ENCODE measurements at regions not wholly inside any gene's neighbourhood (a gene's known extent, or its start where the extent isn't known, plus 50 kb on each side); places are given as distances from the start of the nearest gene placed in this dataset.
"Not testable (repeated sequence)": the region's sequence is repeated elsewhere in the genome, so short reads cannot be mapped to it uniquely, and the experiment has no call there.

DNA sequence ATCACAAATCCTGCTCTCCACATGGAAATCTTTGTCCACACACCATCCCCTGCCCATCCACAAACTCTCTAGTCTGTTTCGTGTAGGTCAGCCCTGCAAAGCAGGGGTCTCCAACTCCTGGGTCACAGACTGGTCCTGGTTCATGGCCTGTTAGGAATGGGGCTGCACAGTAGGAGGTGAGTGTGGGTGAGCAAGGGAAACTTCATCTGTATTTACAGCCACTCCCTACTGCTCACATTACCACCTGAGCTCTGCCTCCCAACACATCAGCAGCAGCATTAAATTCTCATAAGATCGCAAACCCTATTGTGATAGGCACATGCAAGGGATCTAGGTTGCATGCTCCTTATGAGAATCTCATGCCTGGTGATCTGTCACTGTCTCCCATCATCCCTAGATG, 242.1 kb downstream of the FGFR2 start:
- no peak overlapping the region for H3K4me3 ChIP-seq (ENCODE audit: low read depth, low read length)

- no peak overlapping the region for H3K4me3 ChIP-seq (ENCODE audit: low read depth, low read length)
These were observed 240.8 kb downstream of the FGFR2 start for GRCh38 chr10:121357401-121357800.

GRCh38 chr10:121362026-121362425, 236.2 kb downstream of the FGFR2 start:
- no peak overlapping the region for H3K4me3 ChIP-seq (ENCODE audit: low read depth, low read length)

GRCh38 chr10:121365566-121365965, 232.7 kb downstream of the FGFR2 start:
- no peak overlapping the region for H3K4me3 ChIP-seq (ENCODE audit: low read depth, low read length)

- no peak overlapping the region for H3K4me3 ChIP-seq (ENCODE audit: low read depth, low read length)
These were observed 229.8 kb downstream of the FGFR2 start for GRCh38 chr10:121368347-121369025.

DNA sequence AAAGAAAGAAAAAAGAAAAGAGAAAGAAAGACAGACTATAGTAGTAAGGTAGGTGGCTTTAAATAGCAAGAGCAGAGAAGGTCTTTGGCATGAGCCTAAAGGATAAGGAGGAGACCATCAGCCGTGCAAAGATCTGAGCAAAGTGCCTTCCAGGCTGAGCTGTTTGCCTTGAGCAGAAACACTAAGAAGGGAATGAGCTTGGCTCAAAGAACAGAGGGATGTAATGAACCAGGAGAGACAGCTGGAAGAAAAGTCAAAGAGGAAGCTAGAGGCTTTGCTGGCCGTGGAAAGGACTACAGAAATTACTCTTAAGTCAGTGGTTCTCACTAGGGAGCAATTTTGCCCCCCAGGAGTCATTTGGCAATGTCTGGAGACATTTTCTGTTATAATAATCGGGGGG, 228.6 kb downstream of the FGFR2 start:
- H3K4me3 ChIP-seq (ENCODE audit: low read depth, low read length): no peak overlapping the region

GRCh38 chr10:121371836-121372235, 226.4 kb downstream of the FGFR2 start:
- no peak overlapping the region for H3K4me3 ChIP-seq (ENCODE audit: low read depth, low read length)

DNA sequence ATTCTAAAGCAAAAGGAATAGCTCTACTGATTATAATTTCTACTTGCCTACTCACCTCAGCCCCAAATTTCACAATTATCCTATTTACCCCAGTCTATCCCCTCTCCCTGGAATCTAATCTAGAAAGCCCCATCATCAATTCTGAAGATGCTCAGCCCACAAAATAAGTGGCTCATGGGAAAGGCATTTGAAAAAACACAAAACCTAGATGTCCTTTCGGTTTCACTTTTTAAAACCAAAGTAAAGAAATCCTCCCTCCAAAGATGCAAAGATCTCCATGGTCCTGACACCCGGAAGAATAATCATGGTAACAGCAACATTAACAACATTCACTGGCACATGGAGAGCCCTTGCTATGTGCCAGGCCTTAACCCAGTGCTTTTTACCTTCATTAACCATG, 224.8 kb downstream of the FGFR2 start:
- no peak overlapping the region for H3K4me3 ChIP-seq (ENCODE audit: low read depth, low read length)

GRCh38 chr10:121374121-121374520, 224.1 kb downstream of the FGFR2 start:
- H3K4me3 ChIP-seq (ENCODE audit: low read depth, low read length): no peak overlapping the region

DNA sequence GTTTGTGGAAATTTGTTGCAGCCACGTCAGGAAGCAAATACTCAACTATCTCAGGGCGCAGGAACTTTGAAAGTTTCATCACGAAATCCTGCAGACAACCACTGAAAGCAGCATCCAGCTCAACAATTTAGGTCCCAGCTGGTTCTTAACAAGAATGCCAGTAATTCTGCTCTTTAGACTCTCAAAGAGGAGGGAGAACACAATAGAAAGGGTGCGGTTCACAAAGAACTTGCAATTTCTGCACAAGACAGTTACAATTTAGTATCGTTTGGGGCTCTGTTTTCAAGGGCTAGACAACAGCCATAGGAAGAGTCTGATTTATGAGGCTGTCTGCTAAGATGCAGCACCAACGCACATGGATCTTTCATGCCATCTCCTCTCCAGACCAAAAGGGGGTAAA, 223.1 kb downstream of the FGFR2 start:
- no peak overlapping the region for H3K4me3 ChIP-seq (ENCODE audit: low read depth, low read length)

GRCh38 chr10:121378251-121378801, 219.9 kb downstream of the FGFR2 start:
- H3K4me3 ChIP-seq (ENCODE audit: low read depth, low read length): no peak overlapping the region

DNA sequence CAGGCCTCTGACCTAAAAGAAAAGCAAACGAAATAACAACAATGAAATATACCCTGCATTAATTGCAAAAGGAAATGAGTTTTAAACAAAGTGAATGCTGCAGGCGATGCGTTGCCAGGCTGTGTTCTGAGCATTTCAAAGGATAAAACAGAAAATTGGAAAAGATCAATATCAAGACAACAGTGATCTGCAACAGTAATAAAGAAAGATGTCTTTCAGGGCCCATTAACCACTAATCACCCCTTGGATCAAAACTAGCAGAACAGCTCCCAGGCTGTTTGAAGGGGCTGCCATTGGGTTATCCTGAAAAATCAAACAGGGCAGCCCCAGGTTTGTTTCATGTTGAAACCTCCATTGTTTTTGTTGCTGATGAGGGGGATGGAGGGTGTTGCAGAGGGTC, 219.2 kb downstream of the FGFR2 start:
- no peak overlapping the region for H3K4me3 ChIP-seq (ENCODE audit: low read depth, low read length)

DNA sequence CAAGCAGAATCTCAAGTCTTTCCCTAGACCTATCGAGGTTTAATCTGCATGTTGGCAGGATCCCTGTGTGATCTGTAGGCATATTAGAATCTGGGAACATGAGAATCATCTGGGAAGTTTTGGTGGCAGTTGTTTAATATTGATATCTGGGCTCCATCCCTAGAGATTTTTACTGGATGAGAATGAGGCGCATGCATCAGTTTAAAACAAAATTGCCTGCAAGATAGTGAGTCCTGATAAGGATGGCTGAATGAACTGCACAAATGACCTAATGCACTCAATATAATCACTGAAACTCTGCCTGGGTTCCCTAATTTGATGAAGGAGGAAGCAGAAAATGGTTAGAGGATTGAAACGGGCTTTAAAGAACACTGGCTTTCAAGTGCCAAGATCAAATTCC, 218.0 kb downstream of the FGFR2 start:
- H3K4me3 ChIP-seq (ENCODE audit: low read depth, low read length): no peak overlapping the region

GRCh38 chr10:121382029-121382520, 216.2 kb downstream of the FGFR2 start:
- H3K4me3 ChIP-seq (ENCODE audit: low read depth, low read length): not testable (repeated sequence)

GRCh38 chr10:121385136-121385535, 213.1 kb downstream of the FGFR2 start:
- no peak overlapping the region for H3K4me3 ChIP-seq (ENCODE audit: low read depth, low read length)

DNA sequence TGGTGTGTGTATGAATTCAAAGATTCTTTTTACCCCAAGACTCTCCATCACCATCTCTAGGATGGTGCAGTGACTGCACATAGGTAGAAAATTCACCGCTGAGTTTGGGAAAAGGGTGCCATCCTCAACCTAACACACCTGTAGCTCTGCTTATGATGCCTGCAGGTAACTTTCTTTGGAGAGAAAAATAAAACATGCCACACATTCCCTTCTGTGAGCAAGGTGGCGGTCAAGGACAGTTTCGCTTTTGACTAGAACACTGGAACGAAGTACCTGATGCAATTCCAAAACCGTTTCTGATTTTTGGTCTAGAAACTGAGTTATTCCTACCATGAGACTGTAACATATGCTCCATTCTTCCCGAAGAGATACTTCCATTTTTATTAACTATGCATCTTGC, 205.6 kb downstream of the FGFR2 start:
- no peak overlapping the region for H3K4me3 ChIP-seq (ENCODE audit: low read depth, low read length)

DNA sequence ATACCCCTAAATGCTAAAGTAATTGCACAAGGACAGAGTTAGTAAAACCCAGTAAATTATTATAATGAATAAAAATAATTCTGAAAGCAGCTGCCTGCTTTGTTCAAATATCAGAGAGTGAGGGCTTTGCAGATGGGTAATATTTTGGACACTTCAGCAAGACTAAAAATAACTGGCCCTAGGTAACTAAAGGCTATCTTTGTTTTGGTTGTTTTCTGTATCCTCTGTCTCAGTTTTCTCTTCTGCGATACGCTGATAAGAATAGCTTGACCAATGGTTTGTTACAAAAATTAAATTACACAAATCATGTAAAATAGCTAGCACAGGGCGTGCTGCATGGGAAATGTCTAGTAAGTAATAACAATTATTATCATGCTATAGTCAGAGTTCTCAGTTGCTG, 204.7 kb downstream of the FGFR2 start:
- no peak overlapping the region for H3K4me3 ChIP-seq (ENCODE audit: low read depth, low read length)

DNA sequence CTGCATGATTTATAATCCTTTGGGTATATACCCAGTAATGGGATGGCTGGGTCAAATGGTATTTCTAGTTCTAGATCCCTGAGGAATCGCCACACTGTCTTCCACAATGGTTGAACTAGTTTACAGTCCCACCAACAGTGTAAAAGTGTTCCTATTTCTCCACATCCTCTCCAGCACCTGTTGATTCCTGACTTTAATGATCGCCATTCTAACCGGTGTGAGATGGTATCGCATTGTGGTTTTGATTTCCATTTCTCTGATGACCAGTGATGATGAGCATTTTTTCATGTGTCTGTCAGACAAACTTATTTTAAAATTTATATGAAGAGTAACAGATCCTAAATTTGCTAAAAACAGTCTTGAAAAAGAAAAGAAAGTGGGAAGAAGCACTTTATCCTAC, 197.7 kb downstream of the FGFR2 start:
- not testable (repeated sequence) for H3K4me3 ChIP-seq (ENCODE audit: low read depth, low read length)

DNA sequence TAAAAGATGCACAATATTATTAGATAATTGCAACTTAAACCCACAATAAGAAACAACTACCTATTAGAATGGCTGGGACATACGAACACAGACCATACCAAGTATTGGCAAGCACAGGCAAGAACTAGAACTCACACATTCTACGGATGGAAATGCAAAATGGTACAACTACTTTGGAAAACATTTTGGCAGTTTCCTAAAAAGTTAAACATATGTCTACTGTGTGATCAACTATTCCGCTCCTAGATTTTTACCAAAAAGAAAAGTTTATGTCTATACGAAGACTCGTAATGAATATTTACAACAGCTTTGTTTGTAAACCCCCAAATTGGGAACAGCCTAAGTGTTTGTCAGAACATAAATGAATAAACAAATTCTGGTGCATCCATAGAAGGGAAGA, 194.7 kb downstream of the FGFR2 start:
- no peak overlapping the region for H3K4me3 ChIP-seq (ENCODE audit: low read depth, low read length)

DNA sequence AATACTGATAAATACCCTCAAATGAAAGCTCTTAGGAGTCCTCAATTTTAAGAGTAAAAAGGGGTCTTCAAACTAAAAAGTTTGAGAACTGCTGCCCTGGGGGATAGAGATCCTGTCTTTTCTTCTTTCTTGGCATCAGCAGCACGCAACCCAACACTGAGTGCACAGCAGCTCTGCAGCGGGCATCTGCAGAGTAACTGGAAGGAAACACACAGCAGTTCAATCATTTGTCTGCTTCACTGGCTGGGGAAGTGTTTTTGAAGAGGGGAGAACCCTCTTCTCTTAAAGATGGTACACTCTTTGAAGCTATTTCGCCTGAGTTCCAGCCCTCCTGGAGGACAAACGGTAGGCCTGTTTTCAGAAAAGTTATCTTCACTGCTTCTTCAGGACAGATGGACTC, 193.6 kb downstream of the FGFR2 start:
- H3K4me3 ChIP-seq (ENCODE audit: low read depth, low read length): no peak overlapping the region

- no peak overlapping the region for H3K4me3 ChIP-seq (ENCODE audit: low read depth, low read length)
These were observed 193.1 kb downstream of the FGFR2 start for GRCh38 chr10:121405096-121405495.

- H3K4me3 ChIP-seq (ENCODE audit: low read depth, low read length): no peak overlapping the region
These were observed 192.7 kb downstream of the FGFR2 start for GRCh38 chr10:121405549-121405948.

DNA sequence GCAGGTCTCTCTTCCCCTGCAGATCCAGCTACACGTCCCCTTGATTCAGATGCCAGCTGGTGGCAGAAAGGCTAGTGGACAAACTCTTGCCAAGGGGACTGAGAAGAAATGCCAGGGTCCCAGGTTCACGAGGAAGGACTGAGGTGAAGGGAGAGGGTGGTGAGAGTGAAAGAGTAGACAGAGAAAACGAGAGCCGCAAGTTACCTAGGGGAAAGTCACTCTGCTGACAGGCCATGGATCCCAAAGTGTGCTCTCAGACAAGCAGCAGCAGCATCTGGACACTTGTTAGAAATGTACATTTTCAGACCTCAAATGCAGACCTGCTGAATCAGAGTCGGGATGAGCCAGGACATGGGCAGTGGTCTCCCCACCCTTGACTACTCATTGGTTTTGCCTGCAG, 192.3 kb downstream of the FGFR2 start:
- H3K4me3 ChIP-seq (ENCODE audit: low read depth, low read length): no peak overlapping the region

Measured in iPS-11a (cell line).